Keratinocyte (primary cell): ENCODE measurements at regions not wholly inside any gene's neighbourhood (a gene's known extent, or its start where the extent isn't known, plus 50 kb on each side); places are given as distances from the start of the nearest gene placed in this dataset.

ENCODE experiments used
- DNase-seq: peaks from one replicate; pipeline ENCODE4 v3.0.0-alpha.2; 2011; ENCODE audit warnings: low read depth, missing footprints, low spot score
- FAIRE-seq: peaks from 2 replicates; lab custom pipeline; 2011; peaks lifted over from hg19 to GRCh38; lab: Jason Lieb, UNC
- H2AFZ ChIP-seq: 2 replicates; pipeline ENCODE4 v1.6.0; 2012; ENCODE audit warnings: low read length, control low read depth, inconsistent platforms; ENCODE audit not compliant: control insufficient read depth
- H3K27ac ChIP-seq: 2 replicates; pipeline ENCODE4 v1.5.1; 2011; ENCODE audit warnings: low read length; ENCODE audit not compliant: control insufficient read depth, insufficient read depth
- H3K27me3 ChIP-seq: 3 replicates; pipeline ENCODE4 v1.6.0; 2011; ENCODE audit warnings: low read length; ENCODE audit not compliant: control insufficient read depth, insufficient read depth; ENCODE audit errors: extremely low read depth
- H3K36me3 ChIP-seq, 2 experiments: 2 replicates in 1 of 2; 3 replicates in 1 of 2; pipeline ENCODE4 v1.5.1; 2011; ENCODE audit warnings: low read length in 2 of 2, mild to moderate bottlenecking in 1 of 2; ENCODE audit not compliant: control insufficient read depth in 2 of 2, insufficient read depth in 2 of 2; ENCODE audit errors: extremely low read depth in 1 of 2
- H3K4me1 ChIP-seq: 3 replicates; pipeline ENCODE4 v1.5.1; 2011; ENCODE audit warnings: low read length; ENCODE audit not compliant: control insufficient read depth, insufficient read depth; ENCODE audit errors: extremely low read depth
- H3K4me2 ChIP-seq: 3 replicates; pipeline ENCODE4 v1.6.0; 2011; ENCODE audit warnings: low read depth, low read length; ENCODE audit not compliant: control insufficient read depth, insufficient read depth; ENCODE audit errors: extremely low read depth
- H3K4me3 ChIP-seq, 3 experiments: fragments of 200-600 bp in 1 of 3; sonication (generic) in 1 of 3; 2 replicates in 2 of 3; 3 replicates in 1 of 3; pipeline ENCODE4 v1.5.1; 2011 to 2016; ENCODE audit warnings: low read length in 3 of 3, mild to moderate bottlenecking in 3 of 3, control low read depth in 2 of 3, inconsistent platforms in 1 of 3, low read depth in 1 of 3, mixed read lengths in 1 of 3, mixed run types in 1 of 3, moderate library complexity in 1 of 3; ENCODE audit not compliant: control insufficient read depth in 2 of 3, insufficient read depth in 2 of 3; ENCODE audit errors: extremely low read depth in 1 of 3
- H3K79me2 ChIP-seq: 2 replicates; pipeline ENCODE4 v1.6.0; 2012; ENCODE audit warnings: low read length; ENCODE audit not compliant: control insufficient read depth, insufficient read depth
- H3K9ac ChIP-seq: 3 replicates; pipeline ENCODE4 v1.6.0; 2011; ENCODE audit warnings: low read length; ENCODE audit not compliant: control insufficient read depth, insufficient read depth; ENCODE audit errors: extremely low read depth
- H3K9me1 ChIP-seq: 3 replicates; pipeline ENCODE4 v1.6.0; 2011; ENCODE audit warnings: low read length; ENCODE audit not compliant: control insufficient read depth, insufficient read depth; ENCODE audit errors: extremely low read depth
- H3K9me3 ChIP-seq: 2 replicates; pipeline ENCODE4 v1.5.1; 2012; ENCODE audit warnings: low read depth, low read length; ENCODE audit not compliant: control insufficient read depth
- H4K20me1 ChIP-seq: 3 replicates; pipeline ENCODE4 v1.6.0; 2011; ENCODE audit warnings: low read length; ENCODE audit not compliant: control insufficient read depth, insufficient read depth; ENCODE audit errors: extremely low read depth
- EZH2 ChIP-seq: IDR thresholded peaks from one replicate; pipeline ENCODE4 v1.6.1; 2012; ENCODE audit warnings: inconsistent platforms, mild to moderate bottlenecking, low read length, moderate library complexity
- dilution Hi-C: fragments of 300-500 bp; cut with MboI; formaldehyde crosslinking; loops from one replicate; pipeline ENCODE4 v1.7.0; 2020; ENCODE audit warnings: low sequenced_read_pairs; ENCODE audit not compliant: extremely low pct_ligation_motif_present
- TF ChIP-seq, protein P1 (sequence below), 3 experiments: IDR thresholded peaks in 1 of 3; conservative IDR thresholded peaks in 1 of 3; optimal IDR thresholded peaks in 1 of 3; 2 replicates in 2 of 3; 3 replicates in 1 of 3; pipeline versions ENCODE3 to v1.5.1; 2011; ENCODE audit warnings: low read length in 3 of 3, mild to moderate bottlenecking in 3 of 3, moderate library complexity in 2 of 3, control low read depth in 1 of 3, inconsistent platforms in 1 of 3; ENCODE audit not compliant: insufficient read depth in 2 of 3; ENCODE audit errors: extremely low read depth in 1 of 3

DNA sequence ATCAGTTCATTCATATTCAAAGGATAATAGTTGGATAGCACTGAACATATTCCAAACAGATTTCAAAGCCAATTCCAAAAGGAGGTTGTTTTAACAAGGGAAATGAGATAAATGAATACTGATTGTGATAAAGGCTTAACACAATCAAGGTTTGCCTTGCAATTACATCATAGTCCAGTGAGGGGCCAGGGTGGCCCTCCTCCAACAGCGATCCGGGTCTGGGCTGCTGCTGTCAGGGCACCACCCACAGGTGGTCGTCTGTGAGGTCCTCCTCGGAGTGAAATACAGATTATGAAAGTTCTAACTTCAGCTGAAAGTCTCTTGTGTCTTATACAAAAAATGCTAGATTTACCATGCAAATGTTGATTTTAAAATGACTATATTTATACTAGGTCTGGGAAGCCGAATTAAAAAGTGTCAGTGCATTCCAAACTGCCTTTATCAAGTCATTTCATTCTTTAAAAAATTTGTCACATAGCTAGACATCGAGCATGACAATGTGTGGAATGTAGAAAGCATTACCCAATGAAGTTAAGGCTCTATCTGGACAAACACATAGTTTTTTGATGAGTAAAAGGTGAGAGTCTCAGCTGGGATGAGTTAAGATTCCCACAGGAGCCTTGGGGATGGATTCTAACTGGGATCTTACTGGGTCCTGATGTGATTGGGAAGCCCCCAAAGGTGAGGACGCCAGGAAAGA is 65.9 kb upstream of the SLC22A23 start:
- H3K9ac ChIP-seq: no peak overlapping the region
- no peaks in the 10 kb centered on the region for H3K27me3 ChIP-seq
- H3K9me3 ChIP-seq: no peaks in the 10 kb centered on the region
- H4K20me1 ChIP-seq: no peaks in the 10 kb centered on the region
- H3K9me1 ChIP-seq: no peaks in the 10 kb centered on the region
- H3K27ac ChIP-seq: no peak overlapping the region
- dilution Hi-C loops: no loop called here
- FAIRE-seq (peak; percentile 73), DNase-seq (no peak)
- no peak for TF ChIP-seq EZH2
- TF ChIP-seq, protein P1, sequence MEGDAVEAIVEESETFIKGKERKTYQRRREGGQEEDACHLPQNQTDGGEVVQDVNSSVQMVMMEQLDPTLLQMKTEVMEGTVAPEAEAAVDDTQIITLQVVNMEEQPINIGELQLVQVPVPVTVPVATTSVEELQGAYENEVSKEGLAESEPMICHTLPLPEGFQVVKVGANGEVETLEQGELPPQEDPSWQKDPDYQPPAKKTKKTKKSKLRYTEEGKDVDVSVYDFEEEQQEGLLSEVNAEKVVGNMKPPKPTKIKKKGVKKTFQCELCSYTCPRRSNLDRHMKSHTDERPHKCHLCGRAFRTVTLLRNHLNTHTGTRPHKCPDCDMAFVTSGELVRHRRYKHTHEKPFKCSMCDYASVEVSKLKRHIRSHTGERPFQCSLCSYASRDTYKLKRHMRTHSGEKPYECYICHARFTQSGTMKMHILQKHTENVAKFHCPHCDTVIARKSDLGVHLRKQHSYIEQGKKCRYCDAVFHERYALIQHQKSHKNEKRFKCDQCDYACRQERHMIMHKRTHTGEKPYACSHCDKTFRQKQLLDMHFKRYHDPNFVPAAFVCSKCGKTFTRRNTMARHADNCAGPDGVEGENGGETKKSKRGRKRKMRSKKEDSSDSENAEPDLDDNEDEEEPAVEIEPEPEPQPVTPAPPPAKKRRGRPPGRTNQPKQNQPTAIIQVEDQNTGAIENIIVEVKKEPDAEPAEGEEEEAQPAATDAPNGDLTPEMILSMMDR (optimal IDR thresholded peaks at IDR 0.05 in 1 of 3, IDR thresholded peaks at IDR 0.05 in 1 of 3, conservative IDR thresholded peaks at IDR 0.05 in 1 of 3; ENCODE audit: extremely low read depth in 1 of 3, insufficient read depth in 2 of 3, low read length in 3 of 3): no peak
- no peaks in the 10 kb centered on the region for H3K79me2 ChIP-seq
- H3K36me3 ChIP-seq: no peaks in the 10 kb centered on the region
- no peak overlapping the region for H3K4me3 ChIP-seq
- H3K4me1 ChIP-seq: peaks cover 53% of the 10 kb centered on the region
- peak overlapping the region; percentile 27 for H3K4me2 ChIP-seq
- no peak overlapping the region for H2AFZ ChIP-seq

DNA sequence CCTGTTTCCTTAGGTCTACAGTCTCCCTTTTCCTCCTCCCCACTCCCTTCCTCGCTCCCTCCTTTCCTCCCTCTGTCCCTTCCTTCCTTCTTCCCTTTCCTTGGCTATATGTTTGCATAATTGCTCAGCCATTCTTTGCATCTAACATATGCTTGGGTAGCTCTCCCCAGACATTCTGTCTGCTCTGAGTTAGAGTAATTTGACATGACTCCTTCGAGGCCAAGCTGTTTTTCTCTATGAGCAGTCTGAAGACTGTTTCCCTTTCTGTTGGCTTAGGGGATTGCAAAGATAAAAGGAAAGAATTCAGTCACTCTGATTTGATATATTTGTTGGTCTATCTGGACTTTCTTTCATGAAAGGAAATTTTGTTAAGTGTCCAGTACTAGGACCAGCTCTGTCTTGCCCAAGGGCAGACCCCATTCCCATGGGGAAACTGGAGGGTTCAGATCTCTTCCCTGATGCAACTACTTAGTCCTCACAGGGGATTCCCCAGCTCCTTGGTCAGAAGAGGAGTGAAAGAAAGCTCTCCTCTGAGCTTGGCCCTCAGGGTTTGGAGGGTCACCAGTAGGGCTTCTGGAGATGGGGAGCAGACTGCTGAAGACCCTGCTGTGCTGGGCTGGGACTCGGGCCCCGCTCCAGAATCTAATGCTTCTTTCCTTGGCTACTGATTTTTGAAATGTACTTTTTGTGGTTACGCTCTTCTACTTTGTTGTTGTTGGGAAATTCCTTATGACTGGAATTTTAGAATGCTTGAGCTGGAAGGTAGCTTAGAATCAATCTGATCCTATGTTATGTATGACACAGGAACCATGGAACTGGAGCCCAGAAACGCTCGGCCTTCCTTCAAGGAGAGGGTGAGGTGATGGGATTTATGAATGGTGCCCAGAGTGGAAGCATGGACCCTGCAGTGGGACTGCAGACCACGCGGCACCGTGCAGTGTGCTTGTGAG is 63.7 kb upstream of the SLC22A23 start:
- no peak overlapping the region for H3K27ac ChIP-seq
- H3K4me2 ChIP-seq: no peak overlapping the region
- H2AFZ ChIP-seq: no peak overlapping the region
- H4K20me1 ChIP-seq: no peaks in the 10 kb centered on the region
- H3K36me3 ChIP-seq: no peaks in the 10 kb centered on the region
- H3K9ac ChIP-seq: no peak overlapping the region
- peaks cover 37% of the 10 kb centered on the region for H3K4me1 ChIP-seq
- H3K9me3 ChIP-seq: no peaks in the 10 kb centered on the region
- TF ChIP-seq EZH2: no peak
- H3K4me3 ChIP-seq: no peak overlapping the region
- H3K27me3 ChIP-seq: no peaks in the 10 kb centered on the region
- no peaks in the 10 kb centered on the region for H3K79me2 ChIP-seq
- FAIRE-seq (no peak), DNase-seq (no peak)
- no peaks in the 10 kb centered on the region for H3K9me1 ChIP-seq
- dilution Hi-C loops: no loop called here
